ENCODE measurements at regions not wholly inside any gene's neighbourhood (a gene's known extent, or its start where the extent isn't known, plus 50 kb on each side); places are given as distances from the start of the nearest gene placed in this dataset.

DNA sequence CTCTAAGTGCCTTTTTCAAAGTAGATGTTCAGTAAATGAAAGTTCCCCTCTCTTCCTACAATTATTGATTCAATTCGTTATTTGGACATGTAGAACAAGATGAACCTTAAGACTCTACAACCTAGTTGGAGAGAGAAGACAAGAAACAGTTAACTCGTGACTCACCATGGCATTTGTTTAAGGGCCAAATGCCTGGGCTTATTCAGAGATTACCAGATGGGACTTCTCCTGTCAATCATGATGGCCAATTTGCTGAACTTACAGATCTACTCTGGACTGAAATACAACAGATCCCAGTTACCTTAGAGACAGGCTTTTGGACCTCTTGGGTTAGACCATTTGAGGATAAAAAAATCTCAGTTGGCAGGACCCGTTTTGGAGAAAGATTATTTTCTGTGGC is 93.5 kb downstream of the C1orf94 start:
- no peak for DNase-seq (ENCODE audit: low read depth)

DNA sequence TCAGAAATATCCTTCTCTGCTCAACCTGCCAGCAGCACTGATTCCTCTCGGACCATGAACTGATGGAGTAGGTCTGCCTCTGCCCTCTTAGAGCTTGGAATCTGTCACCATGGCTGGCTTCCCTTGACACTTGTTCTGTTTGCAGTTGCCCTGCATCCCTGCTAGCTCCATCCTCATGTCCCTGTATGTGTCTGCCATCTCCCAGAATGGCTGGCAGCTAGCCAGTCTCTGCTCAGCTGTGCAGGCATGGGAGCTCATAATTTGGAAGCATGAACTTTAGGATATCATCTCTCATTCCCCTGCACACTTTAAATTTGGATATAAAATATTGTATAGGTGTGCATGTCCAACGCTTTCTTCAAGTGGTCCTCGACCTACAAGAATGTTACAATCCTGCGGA is 95.4 kb downstream of the C1orf94 start:
- no peak for DNase-seq (ENCODE audit: low read depth)

GRCh38 chr1:34275150-34275549 is 98.4 kb downstream of the C1orf94 start:
- no peak for DNase-seq (ENCODE audit: low read depth)

- no peak for DNase-seq (ENCODE audit: low read depth)
Measured at GRCh38 chr1:34276606-34277005, 99.9 kb downstream of the C1orf94 start.

- no peak for DNase-seq (ENCODE audit: low read depth)
Measured at GRCh38 chr1:34277150-34277549, 100.4 kb downstream of the C1orf94 start.

GRCh38 chr1:34278211-34278610 is 101.5 kb downstream of the C1orf94 start:
- no peak for DNase-seq (ENCODE audit: low read depth)

DNA sequence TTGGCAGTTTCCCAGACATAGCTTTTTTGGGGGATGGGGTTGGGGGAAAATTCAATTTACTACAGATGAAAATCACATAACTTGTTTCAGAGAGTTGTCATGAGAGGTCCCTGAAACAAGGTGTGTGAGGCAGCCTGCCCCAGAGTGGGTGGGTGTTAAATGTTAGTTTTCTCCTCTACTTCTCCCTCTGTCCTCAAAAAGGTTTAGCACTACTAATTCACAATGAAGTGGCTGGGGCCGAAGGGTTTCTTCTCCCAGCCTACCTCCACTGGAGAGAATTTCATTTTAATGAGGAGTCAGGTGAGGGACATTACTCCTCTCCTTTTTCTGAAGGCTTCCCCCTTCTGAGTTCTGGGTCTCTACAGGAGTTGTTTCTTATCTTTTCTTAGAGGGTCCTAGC is 103.3 kb downstream of the C1orf94 start:
- DNase-seq (ENCODE audit: low read depth): no peak

DNA sequence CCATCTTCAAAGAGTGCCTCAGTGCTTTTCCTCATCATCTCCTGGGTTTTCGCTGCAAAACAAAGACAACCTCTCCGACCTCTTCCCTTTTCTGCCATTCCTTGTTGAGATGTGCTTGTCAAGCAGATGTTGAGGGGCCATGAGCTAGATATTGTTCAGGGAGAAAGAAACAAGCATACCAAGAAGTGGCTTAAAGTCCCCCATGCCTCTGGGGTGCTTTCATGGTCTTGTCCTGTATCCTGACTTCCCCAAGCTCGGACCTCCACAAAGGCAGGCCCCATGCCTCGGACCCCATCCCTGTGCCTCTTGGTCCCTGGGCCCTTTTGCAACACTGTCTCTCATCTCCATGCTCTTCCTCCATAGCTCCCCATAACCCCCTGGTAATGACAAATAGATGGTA is 103.8 kb downstream of the C1orf94 start:
- no peak for DNase-seq (ENCODE audit: low read depth)

DNA sequence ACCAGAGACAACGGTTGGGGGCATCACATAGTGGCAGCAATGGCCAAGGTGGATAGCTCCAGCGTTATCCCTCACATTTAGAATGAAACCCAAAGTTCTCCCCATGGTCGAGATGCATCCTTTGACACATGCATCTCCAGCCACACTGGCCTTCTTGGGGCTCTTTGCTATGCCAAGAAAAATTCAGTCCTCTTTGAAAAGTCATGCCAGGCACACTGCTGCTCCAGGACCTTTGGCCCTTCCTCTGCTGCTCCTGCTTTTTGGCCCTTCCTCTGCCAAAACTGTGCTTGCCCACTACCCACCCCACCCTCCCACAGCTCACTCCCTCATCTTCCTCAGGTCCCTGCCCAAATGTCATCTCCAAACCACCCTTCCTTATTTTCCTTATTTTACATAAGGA is 106.4 kb downstream of the C1orf94 start:
- DNase-seq (ENCODE audit: low read depth): no peak

GRCh38 chr1:34286511-34286910 is 109.8 kb downstream of the C1orf94 start:
- no peak for DNase-seq (ENCODE audit: low read depth)

- DNase-seq (ENCODE audit: low read depth): no peak
Measured at GRCh38 chr1:34290831-34291230, 114.1 kb downstream of the C1orf94 start.

DNA sequence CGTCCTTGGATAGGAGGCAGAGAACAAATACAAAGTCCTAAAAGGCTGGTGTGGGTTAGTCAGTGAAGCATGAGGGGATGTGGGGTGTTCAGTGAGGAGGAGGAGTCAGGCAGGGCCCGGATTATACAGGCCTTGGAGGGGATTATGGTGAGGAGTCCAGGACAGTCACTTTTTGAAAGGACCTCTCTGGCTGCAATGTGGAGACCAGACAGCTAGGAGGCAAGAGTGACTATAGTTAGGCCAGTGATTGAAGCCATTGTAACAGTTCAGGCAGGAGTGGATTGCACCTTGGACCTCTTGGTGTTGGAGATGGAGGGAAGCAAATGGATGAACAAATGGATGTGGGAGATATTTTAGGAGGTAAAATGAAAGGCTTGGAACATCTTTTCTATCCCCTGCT is 115.8 kb downstream of the C1orf94 start:
- DNase-seq (ENCODE audit: low read depth): no peak

GRCh38 chr1:34296059-34296458 is 119.4 kb downstream of the C1orf94 start:
- no peak for DNase-seq (ENCODE audit: low read depth)

DNA sequence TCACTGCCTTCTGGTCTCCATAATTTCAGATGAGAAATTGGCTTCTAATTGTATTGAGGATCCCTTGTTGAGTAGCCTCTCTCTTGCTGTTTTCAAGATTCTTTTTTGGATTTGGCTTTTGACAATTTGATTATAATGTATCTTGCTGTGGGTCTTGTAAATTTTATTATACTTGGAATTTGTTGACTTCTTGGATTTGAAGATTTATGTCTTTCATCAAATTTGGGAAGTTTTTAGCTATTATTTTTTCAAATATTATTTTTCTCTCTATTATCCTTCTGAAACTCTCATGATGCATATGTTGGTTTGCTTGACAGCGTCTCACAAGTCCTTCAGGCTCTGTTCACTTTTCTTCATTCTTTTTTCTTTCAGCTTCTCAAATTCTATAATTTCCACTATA is 126.1 kb downstream of the C1orf94 start:
- DNase-seq (ENCODE audit: low read depth): no peak

DNA sequence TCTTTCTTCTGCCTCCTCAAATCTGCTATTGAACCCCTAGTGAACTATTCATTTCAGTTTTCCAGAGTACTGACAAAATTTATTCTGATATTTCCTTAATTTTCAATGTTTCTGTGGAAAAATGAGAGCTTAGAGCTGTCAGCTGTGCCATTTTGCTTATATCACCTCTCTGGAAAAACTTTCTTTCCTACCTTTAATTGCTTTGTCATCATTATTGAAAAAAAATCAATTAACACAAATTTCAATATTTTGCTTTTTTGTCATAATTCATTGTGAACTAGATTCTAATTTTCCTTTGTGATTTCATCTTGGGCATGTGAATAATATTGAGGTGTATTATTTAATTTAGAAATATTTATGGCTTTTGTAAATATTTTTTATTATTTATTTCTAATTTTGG is 126.5 kb downstream of the C1orf94 start:
- DNase-seq (ENCODE audit: low read depth): no peak

DNA sequence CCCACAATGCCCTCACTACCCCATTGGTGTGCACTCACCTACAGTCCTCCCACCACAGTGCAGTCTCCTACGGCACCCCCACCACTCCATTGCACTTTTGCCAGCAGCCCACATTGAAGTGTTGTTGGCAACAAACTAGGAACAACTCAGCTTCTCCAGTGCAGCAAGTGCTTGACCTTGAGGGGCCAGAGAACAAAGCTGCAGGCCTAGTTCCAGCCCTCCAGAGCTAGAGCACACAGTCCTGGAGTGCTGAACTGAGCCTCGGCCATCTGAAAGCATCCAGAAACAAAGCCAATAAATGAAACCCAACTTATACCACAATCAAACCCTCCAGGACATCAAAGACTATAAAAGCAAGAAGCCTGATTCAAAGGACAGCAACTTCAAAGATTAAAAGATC is 129.9 kb downstream of the C1orf94 start:
- no peak for DNase-seq (ENCODE audit: low read depth)

DNA sequence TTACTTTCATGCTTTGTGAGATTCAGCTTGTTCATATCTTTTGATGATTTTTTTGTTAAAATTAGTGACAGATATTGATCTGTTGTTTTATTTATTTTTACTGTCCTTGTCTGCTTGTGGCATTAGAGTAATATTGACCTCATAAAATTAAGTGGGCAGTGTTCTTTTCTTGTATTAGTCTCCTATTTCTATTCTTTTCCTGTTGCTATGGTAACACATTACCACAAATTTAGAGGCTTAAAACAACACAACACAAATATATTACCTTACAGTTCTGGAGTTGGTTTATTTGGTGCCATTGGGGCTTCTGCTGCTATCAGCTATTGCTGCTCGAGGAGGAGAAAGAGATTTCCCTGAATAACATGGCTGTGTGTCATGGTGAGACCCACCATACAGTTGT is 135.7 kb downstream of the C1orf94 start:
- no peak for DNase-seq (ENCODE audit: low read depth)

- DNase-seq (ENCODE audit: low read depth): no peak
Measured at GRCh38 chr1:34315974-34316373, 139.3 kb downstream of the C1orf94 start.

- DNase-seq (ENCODE audit: low read depth): no peak
Measured at GRCh38 chr1:34316773-34317172, 140.1 kb downstream of the C1orf94 start.

GRCh38 chr1:34319218-34319617 is 142.5 kb downstream of the C1orf94 start:
- no peak for DNase-seq (ENCODE audit: low read depth)

GRCh38 chr1:34320053-34320669 is 143.5 kb downstream of the C1orf94 start:
- no peak for DNase-seq (ENCODE audit: low read depth)

DNA sequence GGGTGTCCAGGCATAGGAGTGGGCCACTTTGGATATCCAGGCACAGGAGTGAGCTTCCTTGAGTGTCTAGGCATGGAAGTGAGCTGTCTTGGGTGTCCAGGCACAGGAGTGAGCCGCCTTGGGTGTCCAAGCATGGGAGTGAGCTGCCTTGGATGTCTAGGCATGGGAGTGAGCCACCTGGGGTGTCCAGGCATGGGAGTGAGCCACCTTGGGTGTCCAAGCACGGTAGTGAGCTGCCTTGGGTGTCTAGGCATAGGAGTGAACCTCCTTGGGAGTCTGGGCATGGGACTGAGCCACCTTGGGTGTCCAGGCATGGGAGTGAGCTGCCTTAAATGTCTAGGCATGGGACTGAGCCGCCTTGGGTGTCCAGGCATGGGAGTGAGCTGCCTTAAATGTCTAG is 146.3 kb downstream of the C1orf94 start:
- no peak for DNase-seq (ENCODE audit: low read depth)

DNA sequence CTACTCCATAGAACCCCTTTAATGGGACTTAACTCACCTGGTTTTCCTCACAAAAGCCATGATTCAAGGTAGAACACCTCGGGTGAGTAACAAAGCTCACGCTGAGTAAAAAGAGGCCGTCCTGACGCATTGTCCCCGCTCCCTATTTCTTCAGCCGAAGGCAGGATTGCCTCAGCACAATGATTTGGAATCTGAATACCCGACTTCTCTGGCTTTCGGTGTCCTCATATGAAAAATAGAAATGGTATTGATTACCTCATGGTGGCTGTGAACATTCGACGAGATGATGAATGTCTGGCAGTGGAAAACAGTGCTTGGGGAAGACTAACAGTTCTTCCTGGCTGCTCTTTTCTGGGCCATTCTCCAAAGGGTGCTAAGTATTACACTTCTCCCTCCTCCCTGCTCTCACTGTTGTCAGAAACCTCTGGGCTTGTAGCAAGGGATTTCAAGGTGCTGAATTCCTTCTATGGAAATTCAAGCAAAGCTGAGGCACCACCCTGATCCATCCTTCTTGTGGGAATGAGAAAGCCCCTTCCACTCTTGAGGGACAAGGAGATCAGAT is 148.3 kb downstream of the C1orf94 start:
- no peak for DNase-seq (ENCODE audit: low read depth)

DNA sequence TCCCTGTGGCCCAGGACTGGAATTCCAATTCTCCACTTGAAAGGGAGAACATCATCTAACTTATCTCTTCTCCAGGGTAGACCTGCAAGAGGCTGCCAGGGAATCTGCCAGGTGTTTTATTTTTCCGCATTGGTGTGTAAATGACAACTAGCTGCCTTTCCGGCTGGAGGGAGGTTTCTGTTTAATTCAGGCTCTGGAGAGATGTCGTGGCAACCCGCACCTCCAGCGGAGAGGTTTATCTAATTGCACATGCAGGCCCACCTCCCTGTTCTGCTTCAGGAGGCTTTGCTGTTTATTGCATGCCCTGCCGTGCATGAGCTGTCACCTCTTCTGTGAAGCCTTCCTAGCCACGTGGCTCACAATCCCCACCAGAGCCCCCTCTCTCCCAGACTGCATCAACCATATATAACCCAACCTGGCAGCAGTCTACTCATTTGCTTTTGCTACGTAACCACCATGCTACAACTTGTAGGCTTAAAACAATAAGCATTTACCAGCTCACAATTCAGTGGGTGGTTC is 151.6 kb downstream of the C1orf94 start:
- DNase-seq (ENCODE audit: low read depth): no peak

Data from iris pigment epithelial cell (primary cell).